ENCODE measurements at regions not wholly inside any gene's neighbourhood (a gene's known extent, or its start where the extent isn't known, plus 50 kb on each side); places are given as distances from the start of the nearest gene placed in this dataset.

DNA sequence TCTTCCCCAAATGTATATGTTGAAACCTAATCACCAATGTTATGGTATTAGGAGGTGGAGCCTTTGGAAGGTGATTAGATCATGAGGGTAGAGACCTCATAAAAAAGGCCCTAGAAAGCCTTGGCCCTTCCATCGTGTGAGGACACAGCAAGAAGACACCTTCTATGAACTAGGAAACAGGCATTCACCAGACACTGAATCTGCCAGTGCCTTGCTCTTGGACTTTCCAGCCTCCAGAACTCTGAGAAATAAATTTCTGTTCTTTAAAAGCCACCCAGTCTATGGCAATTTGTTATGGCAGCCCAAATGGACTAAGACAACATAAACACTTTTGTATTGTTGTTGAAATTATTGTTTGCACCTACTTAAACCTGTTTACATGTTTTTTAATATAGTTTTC lies 221.8 kb upstream of the RPS6KA3 start (continued):
- TF ChIP-seq, protein P1, sequence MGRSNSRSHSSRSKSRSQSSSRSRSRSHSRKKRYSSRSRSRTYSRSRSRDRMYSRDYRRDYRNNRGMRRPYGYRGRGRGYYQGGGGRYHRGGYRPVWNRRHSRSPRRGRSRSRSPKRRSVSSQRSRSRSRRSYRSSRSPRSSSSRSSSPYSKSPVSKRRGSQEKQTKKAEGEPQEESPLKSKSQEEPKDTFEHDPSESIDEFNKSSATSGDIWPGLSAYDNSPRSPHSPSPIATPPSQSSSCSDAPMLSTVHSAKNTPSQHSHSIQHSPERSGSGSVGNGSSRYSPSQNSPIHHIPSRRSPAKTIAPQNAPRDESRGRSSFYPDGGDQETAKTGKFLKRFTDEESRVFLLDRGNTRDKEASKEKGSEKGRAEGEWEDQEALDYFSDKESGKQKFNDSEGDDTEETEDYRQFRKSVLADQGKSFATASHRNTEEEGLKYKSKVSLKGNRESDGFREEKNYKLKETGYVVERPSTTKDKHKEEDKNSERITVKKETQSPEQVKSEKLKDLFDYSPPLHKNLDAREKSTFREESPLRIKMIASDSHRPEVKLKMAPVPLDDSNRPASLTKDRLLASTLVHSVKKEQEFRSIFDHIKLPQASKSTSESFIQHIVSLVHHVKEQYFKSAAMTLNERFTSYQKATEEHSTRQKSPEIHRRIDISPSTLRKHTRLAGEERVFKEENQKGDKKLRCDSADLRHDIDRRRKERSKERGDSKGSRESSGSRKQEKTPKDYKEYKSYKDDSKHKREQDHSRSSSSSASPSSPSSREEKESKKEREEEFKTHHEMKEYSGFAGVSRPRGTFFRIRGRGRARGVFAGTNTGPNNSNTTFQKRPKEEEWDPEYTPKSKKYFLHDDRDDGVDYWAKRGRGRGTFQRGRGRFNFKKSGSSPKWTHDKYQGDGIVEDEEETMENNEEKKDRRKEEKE (IDR thresholded peaks at IDR 0.05; ENCODE audit: borderline replicate concordance in 1 of 2, control insufficient read depth in 1 of 2, low read depth in 2 of 2, low read length in 1 of 2) = no peak
- TF ChIP-seq ZBED1 (IDR thresholded peaks at IDR 0.05) (no peak), SMARCA4 (IDR thresholded peaks at IDR 0.05) (no peak), SMARCE1 (IDR thresholded peaks at IDR 0.05) (no peak), PRPF4 (IDR thresholded peaks at IDR 0.05; ENCODE audit: insufficient read depth, low read depth, low read length, poor library complexity, severe bottlenecking) (no peak), JUN (IDR thresholded peaks at IDR 0.05; ENCODE audit: borderline replicate concordance, low read depth, low read length) (no peak), JUN (CRISPR knock-in tag; IDR thresholded peaks at IDR 0.05; ENCODE audit: borderline replicate concordance) (no peak), MTF1 (CRISPR knock-in tag; IDR thresholded peaks at IDR 0.05; ENCODE audit: borderline replicate concordance) (no peak), TAF1 (IDR thresholded peaks at IDR 0.05; ENCODE audit: control insufficient read depth, extremely low read depth, insufficient read depth, low read length, severe bottlenecking) (no peak), FOXK1 (CRISPR knock-in tag; IDR thresholded peaks at IDR 0.05; ENCODE audit: borderline replicate concordance) (no peak)
- TF ChIP-seq, protein P2, sequence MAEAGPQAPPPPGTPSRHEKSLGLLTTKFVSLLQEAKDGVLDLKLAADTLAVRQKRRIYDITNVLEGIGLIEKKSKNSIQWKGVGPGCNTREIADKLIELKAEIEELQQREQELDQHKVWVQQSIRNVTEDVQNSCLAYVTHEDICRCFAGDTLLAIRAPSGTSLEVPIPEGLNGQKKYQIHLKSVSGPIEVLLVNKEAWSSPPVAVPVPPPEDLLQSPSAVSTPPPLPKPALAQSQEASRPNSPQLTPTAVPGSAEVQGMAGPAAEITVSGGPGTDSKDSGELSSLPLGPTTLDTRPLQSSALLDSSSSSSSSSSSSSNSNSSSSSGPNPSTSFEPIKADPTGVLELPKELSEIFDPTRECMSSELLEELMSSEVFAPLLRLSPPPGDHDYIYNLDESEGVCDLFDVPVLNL (CRISPR knock-in tag; IDR thresholded peaks at IDR 0.05; ENCODE audit: low read depth) = no peak

Data from K562 (cell line).